HepG2 (cell line): ENCODE measurements at regions not wholly inside any gene's neighbourhood (a gene's known extent, or its start where the extent isn't known, plus 50 kb on each side); places are given as distances from the start of the nearest gene placed in this dataset.

ENCODE experiments used
- ATAC-seq: fragments of 200-7000 bp; cut with Tn5 transposase; 3 replicates; pipeline ENCODE4 v1.9.1; 2020; ENCODE audit warnings: mild to moderate bottlenecking, moderate library complexity
- BruUV-seq: library from RNA; stranded (reverse); fragments of 400-500 nt; replicated peaks from 2 replicates; lab custom pipeline; 2021; lab: Mats Ljungman, UMichigan
- CTCF ChIA-PET: fragments of 300-600 bp; formaldehyde crosslinking; extraction: SDS; loops from one replicate; lab custom pipeline; 2021; ENCODE audit warnings: low total read pairs, inconsistent platforms, low intra/inter-chr PET ratio; lab: Yijun Ruan, JAX
- POLR2A ChIA-PET: fragments of 350-600 bp; sonication (Branson Sonifier 250); formaldehyde crosslinking; loops from one replicate; lab custom pipeline; 2020; ENCODE audit warnings: antibody characterized with exemption, inconsistent platforms; lab: Yijun Ruan, JAX
- DNase-seq: peaks from one replicate; pipeline ENCODE4 v3.0.0-alpha.2; 2015; ENCODE audit warnings: low spot score
- FAIRE-seq: peaks from 3 replicates; lab custom pipeline; 2011; peaks lifted over from hg19 to GRCh38; lab: Jason Lieb, UNC
- H2AFZ ChIP-seq: one replicate; pipeline ENCODE4 v1.6.1; 2011; ENCODE audit warnings: low read length, inconsistent platforms
- H3K27ac ChIP-seq: fragments of 300-600 bp; 3 replicates; pipeline ENCODE4 v1.8.0; 2011; ENCODE audit warnings: mixed run types, mild to moderate bottlenecking, mixed read lengths, low read length, inconsistent platforms; ENCODE audit not compliant: insufficient read depth; ENCODE audit errors: extremely low read length
- H3K27me3 ChIP-seq, 2 experiments: fragments of 200-600 bp in 1 of 2; 2 replicates in 1 of 2; 3 replicates in 1 of 2; pipeline versions ENCODE4 v1.6.0 to v1.8.0; 2011; ENCODE audit warnings: low read length in 2 of 2, mild to moderate bottlenecking in 2 of 2, moderate library complexity in 2 of 2, inconsistent platforms in 1 of 2; ENCODE audit not compliant: insufficient read depth in 2 of 2, control insufficient read depth in 1 of 2
- H3K36me3 ChIP-seq, 2 experiments: fragments of 200-600 bp in 1 of 2; replicated peaks in 1 of 2; 2 replicates in 1 of 2; 3 replicates in 1 of 2; pipeline versions ENCODE4 v1.5.1 to v1.8.0; 2011; ENCODE audit warnings: low read length in 2 of 2, inconsistent platforms in 1 of 2; ENCODE audit not compliant: insufficient read depth in 2 of 2, control insufficient read depth in 1 of 2
- H3K4me1 ChIP-seq: 2 replicates; pipeline ENCODE4 v1.5.1; 2012; ENCODE audit warnings: low read length, inconsistent platforms; ENCODE audit not compliant: insufficient read depth
- H3K4me2 ChIP-seq: 2 replicates; pipeline ENCODE4 v1.6.0; 2011; ENCODE audit warnings: low read depth, low read length, inconsistent platforms
- H3K4me3 ChIP-seq, 3 experiments: fragments of 200-600 bp in 1 of 3; sonication (generic), shearing (Covaris generic) in 1 of 3; replicated peaks in 1 of 3; 2 replicates each; pipeline ENCODE4 v1.5.1; 2011 to 2016; ENCODE audit warnings: low read length in 3 of 3, inconsistent platforms in 2 of 3, low read depth in 2 of 3, mild to moderate bottlenecking in 2 of 3, control low read depth in 1 of 3, mixed read lengths in 1 of 3; ENCODE audit not compliant: insufficient read depth in 1 of 3
- H3K79me2 ChIP-seq: one replicate; pipeline ENCODE4 v1.6.1; 2011; ENCODE audit warnings: low read length, inconsistent platforms; ENCODE audit not compliant: insufficient read depth
- H3K9ac ChIP-seq: 2 replicates; pipeline ENCODE4 v1.6.0; 2011; ENCODE audit warnings: mild to moderate bottlenecking, low read depth, low read length, inconsistent platforms; ENCODE audit not compliant: insufficient read depth
- H3K9me3 ChIP-seq: 2 replicates; pipeline ENCODE4 v1.5.1; 2012; ENCODE audit warnings: mild to moderate bottlenecking, low read length
- H4K20me1 ChIP-seq: 2 replicates; pipeline ENCODE4 v1.6.0; 2011; ENCODE audit warnings: inconsistent platforms, mild to moderate bottlenecking, low read length, moderate library complexity; ENCODE audit not compliant: insufficient read depth
- HOXA5 ChIP-seq: sonication (generic); formaldehyde crosslinking; IDR thresholded peaks from 2 replicates; pipeline ENCODE4 v1.4.0; 2020; ENCODE audit warnings: missing genetic modification reagents
- IKZF1 ChIP-seq: fragments of 450-650 bp; IDR thresholded peaks from 2 replicates; pipeline ENCODE4 v1.7.1; 2016
- MBNL3 ChIP-seq: fragments of 250-450 bp; sonication (Bioruptor Pico); conservative IDR thresholded peaks from 2 replicates; pipeline ENCODE4 v1.8.0; 2022; ENCODE audit warnings: mild to moderate bottlenecking, inconsistent platforms
- MTA3 ChIP-seq: sonication (generic); formaldehyde crosslinking; IDR thresholded peaks from 2 replicates; pipeline ENCODE4 v1.4.0; 2020; ENCODE audit warnings: missing genetic modification reagents
- MYPOP ChIP-seq: sonication (generic); formaldehyde crosslinking; IDR thresholded peaks from 2 replicates; pipeline ENCODE4 v1.8.1; 2023; ENCODE audit warnings: mild to moderate bottlenecking, moderate library complexity, missing genetic modification reagents
- NR2C2 ChIP-seq: sonication (generic); formaldehyde crosslinking; IDR thresholded peaks from 2 replicates; pipeline ENCODE4 v1.4.0; 2020; ENCODE audit warnings: missing genetic modification reagents, mild to moderate bottlenecking, moderate library complexity, borderline replicate concordance
- RBAK ChIP-seq: sonication (generic); formaldehyde crosslinking; IDR thresholded peaks from 2 replicates; pipeline ENCODE4 v1.5.1; 2020; ENCODE audit warnings: mild to moderate bottlenecking, missing genetic modification reagents
- U2AF2 ChIP-seq: fragments of 200-400 bp; formaldehyde crosslinking; IDR thresholded peaks from 2 replicates; pipeline ENCODE4 v1.6.1; 2017; ENCODE audit warnings: low read depth, mild to moderate bottlenecking, low read length
- ZBTB39 ChIP-seq: sonication (generic); formaldehyde crosslinking; IDR thresholded peaks from 2 replicates; pipeline ENCODE4 v1.5.0; 2020; ENCODE audit warnings: missing genetic modification reagents
- ZBTB7A ChIP-seq: sonication (generic); formaldehyde crosslinking; IDR thresholded peaks from 2 replicates; pipeline ENCODE4 v1.8.0; 2022; ENCODE audit warnings: mild to moderate bottlenecking, missing genetic modification reagents
- ZNF558 ChIP-seq: sonication (generic); formaldehyde crosslinking; IDR thresholded peaks from 2 replicates; pipeline ENCODE4 v1.9.0; 2022; ENCODE audit warnings: mild to moderate bottlenecking, missing genetic modification reagents, borderline replicate concordance
- ZNF720 ChIP-seq: sonication (generic); formaldehyde crosslinking; IDR thresholded peaks from 2 replicates; pipeline ENCODE4 v1.4.0; 2020; ENCODE audit warnings: missing genetic modification reagents
- ZNF816 ChIP-seq: sonication (generic); formaldehyde crosslinking; IDR thresholded peaks from 2 replicates; pipeline ENCODE4 v1.8.0; 2022; ENCODE audit warnings: missing genetic modification reagents, mild to moderate bottlenecking, borderline replicate concordance
- WGBS: methylation state at CpG from one replicate; pipeline ENCODE4 v1.1.6; 2017; ENCODE audit warnings: low lambda C conversion rate; 5-methylcytosine and 5-hydroxymethylcytosine counted together
- in situ Hi-C: cut with HindIII; loops from 2 replicates; pipeline ENCODE4 v1.10.0; 2017; ENCODE audit warnings: low pct_unique_long_range_greater_than_20kb; ENCODE audit not compliant: extremely low pct_ligation_motif_present
- intact Hi-C: fragments of 100-400 bp; cut with micrococcal nuclease; formaldehyde crosslinking; loops from one replicate; pipeline ENCODE4 v1.10.0; 2022; ENCODE audit not compliant: unreplicated experiment

GRCh38 chr20:36102809-36103596, 51.5 kb upstream of the EPB41L1 start:
- Histone ChIP-seq H3K36me3 (no peaks in the 10 kb centered on the region), H3K27ac (no peak overlapping the region), H2AFZ (no peak overlapping the region), H3K4me1 (peaks cover 22% of the 10 kb centered on the region), H3K79me2 (no peaks in the 10 kb centered on the region), H3K9ac (no peak overlapping the region), H3K27me3 (peaks cover 7 to 22% of the 10 kb centered on the region in 2 experiments; a peak in 2 of 5 replicates), H4K20me1 (no peaks in the 10 kb centered on the region), H3K4me2 (no peak overlapping the region), H3K4me3 (no peak overlapping the region), H3K9me3 (no peaks in the 10 kb centered on the region)
- intact Hi-C loops, result no loop called here
- BruUV-seq, result no TSS peak
- WGBS, result 23% methylated on average over 4 of the region's 4 CpGs
- no peak for TF ChIP-seq MTA3 (CRISPR knock-in tag)
- TF ChIP-seq ZNF720 (CRISPR knock-in tag), result no peak
- no peak for TF ChIP-seq MBNL3 (CRISPR knock-in tag)
- TF ChIP-seq IKZF1, result no peak
- no peak for TF ChIP-seq MYPOP
- no peak for TF ChIP-seq ZNF816
- no peak for TF ChIP-seq RBAK (CRISPR knock-in tag)
- TF ChIP-seq ZBTB39, result no peak
- no peak for TF ChIP-seq ZNF558 (CRISPR knock-in tag)
- no peak for TF ChIP-seq NR2C2 (CRISPR knock-in tag)
- no peak for TF ChIP-seq ZBTB7A
- TF ChIP-seq U2AF2, result no peak
- no peak for TF ChIP-seq HOXA5 (CRISPR knock-in tag)
- in situ Hi-C loops, result no loop called here
- ChIA-PET POLR2A (no interaction called here), CTCF (no interaction called here)
- FAIRE-seq (no peak), DNase-seq (no peak), ATAC-seq (no peak)
